GM12865 (cell line): ENCODE measurements at regions not wholly inside any gene's neighbourhood (a gene's known extent, or its start where the extent isn't known, plus 50 kb on each side); places are given as distances from the start of the nearest gene placed in this dataset.
"Not testable (repeated sequence)": the region's sequence is repeated elsewhere in the genome, so short reads cannot be mapped to it uniquely, and the experiment has no call there.

Experiments used
- DNase-seq: peaks from one replicate; pipeline ENCODE4 v3.0.0; 2010; ENCODE audit warnings: low read depth
- H3K4me3 ChIP-seq: 2 replicates; pipeline ENCODE4 v1.5.1; 2011; ENCODE audit warnings: mild to moderate bottlenecking, low read depth, low read length, control low read depth
- TF ChIP-seq, protein P1 (sequence below): IDR thresholded peaks from 2 replicates; pipeline ENCODE4 v1.5.1; 2011; ENCODE audit warnings: low read length, control low read depth, low read depth, inconsistent platforms; ENCODE audit not compliant: insufficient read depth; ENCODE audit errors: missing control alignments

- TF ChIP-seq, protein P1, sequence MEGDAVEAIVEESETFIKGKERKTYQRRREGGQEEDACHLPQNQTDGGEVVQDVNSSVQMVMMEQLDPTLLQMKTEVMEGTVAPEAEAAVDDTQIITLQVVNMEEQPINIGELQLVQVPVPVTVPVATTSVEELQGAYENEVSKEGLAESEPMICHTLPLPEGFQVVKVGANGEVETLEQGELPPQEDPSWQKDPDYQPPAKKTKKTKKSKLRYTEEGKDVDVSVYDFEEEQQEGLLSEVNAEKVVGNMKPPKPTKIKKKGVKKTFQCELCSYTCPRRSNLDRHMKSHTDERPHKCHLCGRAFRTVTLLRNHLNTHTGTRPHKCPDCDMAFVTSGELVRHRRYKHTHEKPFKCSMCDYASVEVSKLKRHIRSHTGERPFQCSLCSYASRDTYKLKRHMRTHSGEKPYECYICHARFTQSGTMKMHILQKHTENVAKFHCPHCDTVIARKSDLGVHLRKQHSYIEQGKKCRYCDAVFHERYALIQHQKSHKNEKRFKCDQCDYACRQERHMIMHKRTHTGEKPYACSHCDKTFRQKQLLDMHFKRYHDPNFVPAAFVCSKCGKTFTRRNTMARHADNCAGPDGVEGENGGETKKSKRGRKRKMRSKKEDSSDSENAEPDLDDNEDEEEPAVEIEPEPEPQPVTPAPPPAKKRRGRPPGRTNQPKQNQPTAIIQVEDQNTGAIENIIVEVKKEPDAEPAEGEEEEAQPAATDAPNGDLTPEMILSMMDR, result no peak
- no peak overlapping the region for H3K4me3 ChIP-seq
- DNase-seq, result no peak
These were observed 351.9 kb downstream of the FAM72C start for GRCh38 chr1:143619851-143620250.

- no peak overlapping the region for H3K4me3 ChIP-seq
- DNase-seq, result no peak
- TF ChIP-seq, protein P1, result no peak
These were observed 360.6 kb downstream of the FAM72C start for GRCh38 chr1:143611159-143611558.

DNA sequence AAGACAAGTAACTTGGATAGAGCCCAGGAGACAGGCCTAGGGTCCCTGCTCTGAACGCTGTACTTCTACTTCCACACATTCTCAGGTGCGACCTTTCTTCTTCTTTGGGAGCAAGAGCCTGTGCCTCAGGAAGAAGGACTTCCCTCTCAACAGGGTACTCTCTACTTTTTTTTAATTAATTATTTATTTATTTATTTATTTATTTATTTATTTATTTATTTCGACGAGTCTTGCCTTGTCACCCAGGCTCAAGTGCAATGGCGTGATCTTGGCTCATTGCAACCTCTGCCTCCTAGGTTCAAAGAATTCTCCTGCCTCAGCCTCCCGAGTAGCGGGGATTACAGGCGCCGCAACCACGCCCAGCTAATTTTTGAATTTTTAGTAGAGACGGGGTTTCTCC lies 361.6 kb downstream of the FAM72C start:
- TF ChIP-seq, protein P1, result no peak
- H3K4me3 ChIP-seq, result no peak overlapping the region
- no peak for DNase-seq

GRCh38 chr1:143604887-143605286 lies 366.9 kb downstream of the FAM72C start:
- TF ChIP-seq, protein P1, result no peak
- no peak for DNase-seq
- H3K4me3 ChIP-seq, result no peak overlapping the region

DNA sequence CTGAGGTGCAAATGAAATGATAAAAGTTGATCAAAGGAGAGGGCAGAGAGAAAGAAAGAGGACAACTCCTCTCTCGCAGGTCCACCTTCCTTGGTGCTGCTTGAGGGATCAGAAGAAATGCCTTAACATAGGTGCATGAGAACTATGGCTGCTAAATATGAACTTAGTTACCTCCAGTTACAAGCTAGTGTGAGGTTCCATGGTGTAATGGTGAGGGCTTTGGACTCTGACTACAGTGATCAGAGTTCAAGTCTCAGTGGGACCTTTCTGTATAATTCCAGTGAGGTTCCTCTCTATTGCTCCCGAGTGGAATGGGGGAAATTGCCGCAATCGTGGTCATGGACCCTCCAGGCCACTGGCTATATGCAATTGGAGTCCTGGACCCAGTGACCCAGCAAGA lies 387.3 kb downstream of the FAM72C start:
- H3K4me3 ChIP-seq, result no peak overlapping the region
- no peak for DNase-seq
- TF ChIP-seq, protein P1, result no peak

DNA sequence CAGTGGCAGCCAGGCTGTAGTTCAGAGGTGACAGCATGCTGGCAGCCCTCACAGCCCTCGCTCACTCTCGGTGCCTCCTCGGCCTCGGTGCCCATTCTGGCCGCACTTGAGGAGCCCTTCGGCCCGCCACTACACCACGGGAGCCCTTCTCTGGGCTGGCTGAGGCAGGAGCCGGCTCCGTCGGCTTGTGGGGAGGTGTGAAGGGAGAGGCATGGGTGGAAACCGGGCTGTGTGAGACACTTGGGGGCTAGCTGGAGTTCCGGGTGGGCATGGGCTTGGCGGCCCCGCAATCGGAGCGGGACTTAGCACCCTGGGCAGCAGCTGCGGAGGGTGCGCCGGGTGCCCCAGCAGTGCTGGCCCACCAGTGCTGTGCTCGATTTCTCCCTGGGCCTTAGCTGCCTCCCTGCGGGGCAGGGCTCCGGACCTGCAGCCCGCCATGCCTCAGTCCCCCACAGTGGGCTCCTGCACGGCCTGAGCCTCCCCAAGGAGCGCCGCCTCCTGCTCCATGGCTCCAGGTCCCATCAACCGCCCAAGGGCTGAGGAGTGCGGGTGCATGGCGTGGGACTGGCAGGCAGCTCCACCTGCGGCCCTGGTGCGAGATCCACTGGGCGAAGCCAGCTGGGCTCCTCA lies 396.8 kb downstream of the FAM72C start:
- H3K4me3 ChIP-seq, result no peak overlapping the region
- DNase-seq, result no peak
- TF ChIP-seq, protein P1, result no peak

DNA sequence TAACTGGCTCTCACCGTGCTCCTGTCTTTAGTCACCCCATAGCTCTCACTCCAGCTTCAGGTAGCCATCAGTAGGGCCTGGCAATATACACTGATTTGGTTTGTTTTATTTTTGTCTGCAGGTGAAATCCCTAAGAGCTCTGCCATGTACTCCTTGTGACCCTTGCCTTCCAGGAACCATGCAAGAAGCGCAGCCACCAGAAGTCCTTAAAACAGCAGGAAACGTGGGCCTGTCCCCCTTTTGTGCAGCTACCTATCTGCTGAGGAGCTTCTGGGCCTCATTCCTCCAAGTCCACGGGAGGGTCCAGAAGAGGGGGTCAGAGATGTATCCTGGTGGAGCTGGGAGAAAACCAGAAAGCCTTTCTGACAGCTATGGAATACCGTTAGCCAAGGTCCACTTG lies 399.1 kb downstream of the FAM72C start:
- not testable (repeated sequence) for DNase-seq, H3K4me3 ChIP-seq

DNA sequence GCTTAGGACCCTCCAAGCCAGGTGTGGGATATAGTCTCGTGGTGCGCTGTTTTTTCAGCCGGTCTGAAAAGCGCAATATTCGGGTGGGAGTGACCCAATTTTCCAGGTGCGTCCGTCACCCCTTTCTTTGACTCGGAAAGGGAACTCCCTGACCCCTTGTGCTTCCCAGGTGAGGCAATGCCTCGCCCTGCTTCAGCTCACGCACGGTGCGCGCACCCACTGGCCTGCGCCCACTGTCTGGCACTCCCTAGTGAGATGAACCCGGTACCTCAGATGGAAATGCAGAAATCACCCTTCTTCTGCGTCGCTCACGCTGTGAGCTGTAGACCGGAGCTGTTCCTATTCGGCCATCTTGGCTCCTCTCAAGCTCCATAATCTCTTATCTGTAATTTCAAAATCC lies 408.0 kb downstream of the FAM72C start:
- not testable (repeated sequence) for DNase-seq, H3K4me3 ChIP-seq
